SK-N-MC (cell line): ENCODE measurements at regions not wholly inside any gene's neighbourhood (a gene's known extent, or its start where the extent isn't known, plus 50 kb on each side); places are given as distances from the start of the nearest gene placed in this dataset.

Experiments
- EZH2 ChIP-seq: fragments of 200-600 bp; sonication (generic); IDR thresholded peaks from one replicate; pipeline ENCODE4 v1.6.1; 2017; ENCODE audit warnings: antibody characterized with exemption
- FOXP2 ChIP-seq: optimal IDR thresholded peaks from 2 replicates; pipeline ENCODE3; 2011; ENCODE audit warnings: mild to moderate bottlenecking, moderate library complexity; ENCODE audit not compliant: insufficient read depth; ENCODE audit errors: extremely low read length, control extremely low read depth

DNA sequence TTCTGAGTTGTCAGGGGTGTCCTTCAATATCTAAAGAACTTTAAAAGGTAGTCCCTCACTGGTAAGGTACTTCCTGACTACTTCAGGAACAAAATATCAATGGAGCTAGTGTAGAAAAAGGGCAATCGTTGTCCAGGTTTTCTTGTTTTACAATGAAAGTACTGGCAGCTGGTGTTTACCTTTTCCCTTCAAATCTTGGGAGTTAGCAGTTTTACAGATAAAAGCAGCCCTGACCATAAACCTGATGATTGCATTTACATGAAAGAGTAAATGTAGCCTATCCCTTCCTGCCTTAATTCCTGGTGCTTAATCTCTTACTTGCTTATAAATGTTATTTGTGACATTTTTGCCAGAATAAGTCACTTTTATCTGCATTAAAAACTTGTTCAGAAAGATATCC is 559.9 kb upstream of the ARPP21 start:
- TF ChIP-seq EZH2 (no peak), FOXP2 (no peak)
